Neural cell (in vitro differentiated cells): ENCODE measurements at regions not wholly inside any gene's neighbourhood (a gene's known extent, or its start where the extent isn't known, plus 50 kb on each side); places are given as distances from the start of the nearest gene placed in this dataset.

Experiments
- H2AFZ ChIP-seq: fragments of 200-600, 300-800 bp; sonication (generic), shearing (Covaris generic); 2 replicates; pipeline ENCODE4 v1.6.0; 2014; ENCODE audit warnings: low read depth, mild to moderate bottlenecking, antibody characterized with exemption, low read length, moderate library complexity
- H3F3A ChIP-seq: fragments of 200-600 bp; shearing (Covaris generic); 2 replicates; pipeline ENCODE4 v1.6.1; 2016; ENCODE audit warnings: mild to moderate bottlenecking, moderate library complexity, mixed read lengths, antibody characterized with exemption, low read length; ENCODE audit not compliant: insufficient read depth, poor library complexity, severe bottlenecking
- H3K27ac ChIP-seq: fragments of 200-600, 300-800 bp; sonication (generic), shearing (Covaris generic); 2 replicates; pipeline ENCODE4 v1.5.1; 2014; ENCODE audit warnings: mild to moderate bottlenecking, low read length, moderate library complexity
- H3K27me3 ChIP-seq: fragments of 300-800, 200-600 bp; sonication (generic), shearing (Covaris generic); 2 replicates; pipeline ENCODE4 v1.6.0; 2014; ENCODE audit warnings: mild to moderate bottlenecking, low read depth, low read length, moderate library complexity; ENCODE audit not compliant: insufficient read depth
- H3K36me3 ChIP-seq: fragments of 300-800, 200-600 bp; sonication (generic), shearing (Covaris generic); 2 replicates; pipeline ENCODE4 v1.5.1; 2014; ENCODE audit warnings: mild to moderate bottlenecking, antibody characterized with exemption, low read length, moderate library complexity; ENCODE audit not compliant: insufficient read depth
- H3K4me2 ChIP-seq: fragments of 300-800, 200-600 bp; sonication (generic), shearing (Covaris generic); 2 replicates; pipeline ENCODE4 v1.6.0; 2014; ENCODE audit warnings: mild to moderate bottlenecking, low read length
- H3K4me3 ChIP-seq: fragments of 300-800, 200-600 bp; sonication (generic), shearing (Covaris generic); 2 replicates; pipeline ENCODE4 v1.5.1; 2014; ENCODE audit warnings: mild to moderate bottlenecking, low read length, moderate library complexity
- H3K79me2 ChIP-seq: fragments of 200-600 bp; shearing (Covaris generic); replicated peaks from 2 replicates; pipeline ENCODE4 v1.6.0; 2014; ENCODE audit warnings: mild to moderate bottlenecking, low read length, moderate library complexity; ENCODE audit not compliant: insufficient read depth
- H3K9ac ChIP-seq: fragments of 300-800, 200-600 bp; sonication (generic), shearing (Covaris generic); 2 replicates; pipeline ENCODE4 v1.6.1; 2016; ENCODE audit warnings: mild to moderate bottlenecking, low read length, mixed read lengths
- H3K9me2 ChIP-seq: fragments of 200-600 bp; shearing (Covaris generic); 2 replicates; pipeline ENCODE4 v1.6.1; 2016; ENCODE audit warnings: mild to moderate bottlenecking, low read length, mixed read lengths; ENCODE audit not compliant: insufficient read depth
- H3K9me3 ChIP-seq: fragments of 200-600, 300-800 bp; sonication (generic), shearing (Covaris generic); 2 replicates; pipeline ENCODE4 v1.6.1; 2016; ENCODE audit warnings: mild to moderate bottlenecking, mixed run types, low read length, moderate library complexity, mixed read lengths
- H4K20me1 ChIP-seq: fragments of 200-600 bp; shearing (Covaris generic); 2 replicates; pipeline ENCODE4 v1.6.1; 2016; ENCODE audit warnings: mild to moderate bottlenecking, mixed run types; ENCODE audit not compliant: insufficient read depth
- EP300 ChIP-seq: fragments of 450-650 bp; conservative IDR thresholded peaks from 2 replicates; pipeline ENCODE4 v1.6.1; 2014; ENCODE audit warnings: antibody characterized with exemption, mild to moderate bottlenecking, moderate library complexity; ENCODE audit not compliant: poor library complexity, severe bottlenecking
- EZH2 ChIP-seq: fragments of 200-600, 300-800 bp; shearing (Covaris generic), sonication (generic); IDR thresholded peaks from 2 replicates; pipeline ENCODE4 v1.6.1; 2014; ENCODE audit warnings: antibody characterized with exemption, low read length, borderline replicate concordance, mild to moderate bottlenecking; ENCODE audit not compliant: insufficient read depth, poor library complexity, severe bottlenecking
- MXI1 ChIP-seq: fragments of 450-650 bp; conservative IDR thresholded peaks from 2 replicates; pipeline ENCODE4 v1.6.1; 2014; ENCODE audit warnings: antibody characterized with exemption, mild to moderate bottlenecking; ENCODE audit not compliant: poor library complexity, severe bottlenecking
- POLR2AphosphoS5 ChIP-seq: IDR thresholded peaks from 2 replicates; pipeline ENCODE4 v1.6.1; 2012
- RAD21 ChIP-seq: fragments of 450-650 bp; conservative IDR thresholded peaks from 2 replicates; pipeline ENCODE4 v1.6.1; 2014; ENCODE audit warnings: antibody characterized with exemption, mild to moderate bottlenecking, moderate library complexity
- SMC3 ChIP-seq: fragments of 450-650 bp; conservative IDR thresholded peaks from 2 replicates; pipeline ENCODE4 v1.6.1; 2014; ENCODE audit warnings: antibody characterized with exemption, mild to moderate bottlenecking, moderate library complexity; ENCODE audit not compliant: poor library complexity
- TAF1 ChIP-seq: IDR thresholded peaks from 2 replicates; pipeline ENCODE4 v1.6.1; 2012; ENCODE audit warnings: low read depth
- TF ChIP-seq, protein P1 (sequence below): fragments of 450-650 bp; IDR thresholded peaks from 2 replicates; pipeline ENCODE4 v1.5.1; 2014; ENCODE audit warnings: antibody characterized with exemption, mild to moderate bottlenecking, moderate library complexity; ENCODE audit not compliant: poor library complexity, severe bottlenecking
- TF ChIP-seq, protein P2 (sequence below): IDR thresholded peaks from 2 replicates; pipeline ENCODE4 v1.6.1; 2012; ENCODE audit warnings: borderline replicate concordance

DNA sequence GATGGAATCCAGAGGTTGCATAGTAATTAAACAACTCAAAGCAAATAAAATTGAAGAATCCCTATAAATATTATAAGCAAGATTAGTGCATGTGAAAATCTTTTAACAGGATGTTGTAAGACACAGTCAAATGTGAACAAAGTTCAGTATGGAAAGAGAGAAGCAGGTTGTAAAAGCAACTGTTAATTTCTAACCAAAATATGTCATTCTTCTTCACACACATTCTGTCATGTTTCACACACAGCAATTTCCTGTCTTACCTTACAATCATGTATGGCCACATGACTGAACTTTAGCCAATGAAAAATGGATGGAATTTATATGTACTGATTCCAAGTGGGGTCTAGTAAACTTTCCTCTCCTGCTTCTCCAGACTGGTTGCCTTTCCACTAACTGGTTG, 527.7 kb upstream of the TMPRSS15 start:
- TF ChIP-seq TAF1 (no peak), MXI1 (no peak), RAD21 (no peak), EZH2 (no peak), SMC3 (no peak), EP300 (no peak), POLR2AphosphoS5 (no peak)
- TF ChIP-seq, protein P1, sequence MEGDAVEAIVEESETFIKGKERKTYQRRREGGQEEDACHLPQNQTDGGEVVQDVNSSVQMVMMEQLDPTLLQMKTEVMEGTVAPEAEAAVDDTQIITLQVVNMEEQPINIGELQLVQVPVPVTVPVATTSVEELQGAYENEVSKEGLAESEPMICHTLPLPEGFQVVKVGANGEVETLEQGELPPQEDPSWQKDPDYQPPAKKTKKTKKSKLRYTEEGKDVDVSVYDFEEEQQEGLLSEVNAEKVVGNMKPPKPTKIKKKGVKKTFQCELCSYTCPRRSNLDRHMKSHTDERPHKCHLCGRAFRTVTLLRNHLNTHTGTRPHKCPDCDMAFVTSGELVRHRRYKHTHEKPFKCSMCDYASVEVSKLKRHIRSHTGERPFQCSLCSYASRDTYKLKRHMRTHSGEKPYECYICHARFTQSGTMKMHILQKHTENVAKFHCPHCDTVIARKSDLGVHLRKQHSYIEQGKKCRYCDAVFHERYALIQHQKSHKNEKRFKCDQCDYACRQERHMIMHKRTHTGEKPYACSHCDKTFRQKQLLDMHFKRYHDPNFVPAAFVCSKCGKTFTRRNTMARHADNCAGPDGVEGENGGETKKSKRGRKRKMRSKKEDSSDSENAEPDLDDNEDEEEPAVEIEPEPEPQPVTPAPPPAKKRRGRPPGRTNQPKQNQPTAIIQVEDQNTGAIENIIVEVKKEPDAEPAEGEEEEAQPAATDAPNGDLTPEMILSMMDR = no peak
- TF ChIP-seq, protein P2, sequence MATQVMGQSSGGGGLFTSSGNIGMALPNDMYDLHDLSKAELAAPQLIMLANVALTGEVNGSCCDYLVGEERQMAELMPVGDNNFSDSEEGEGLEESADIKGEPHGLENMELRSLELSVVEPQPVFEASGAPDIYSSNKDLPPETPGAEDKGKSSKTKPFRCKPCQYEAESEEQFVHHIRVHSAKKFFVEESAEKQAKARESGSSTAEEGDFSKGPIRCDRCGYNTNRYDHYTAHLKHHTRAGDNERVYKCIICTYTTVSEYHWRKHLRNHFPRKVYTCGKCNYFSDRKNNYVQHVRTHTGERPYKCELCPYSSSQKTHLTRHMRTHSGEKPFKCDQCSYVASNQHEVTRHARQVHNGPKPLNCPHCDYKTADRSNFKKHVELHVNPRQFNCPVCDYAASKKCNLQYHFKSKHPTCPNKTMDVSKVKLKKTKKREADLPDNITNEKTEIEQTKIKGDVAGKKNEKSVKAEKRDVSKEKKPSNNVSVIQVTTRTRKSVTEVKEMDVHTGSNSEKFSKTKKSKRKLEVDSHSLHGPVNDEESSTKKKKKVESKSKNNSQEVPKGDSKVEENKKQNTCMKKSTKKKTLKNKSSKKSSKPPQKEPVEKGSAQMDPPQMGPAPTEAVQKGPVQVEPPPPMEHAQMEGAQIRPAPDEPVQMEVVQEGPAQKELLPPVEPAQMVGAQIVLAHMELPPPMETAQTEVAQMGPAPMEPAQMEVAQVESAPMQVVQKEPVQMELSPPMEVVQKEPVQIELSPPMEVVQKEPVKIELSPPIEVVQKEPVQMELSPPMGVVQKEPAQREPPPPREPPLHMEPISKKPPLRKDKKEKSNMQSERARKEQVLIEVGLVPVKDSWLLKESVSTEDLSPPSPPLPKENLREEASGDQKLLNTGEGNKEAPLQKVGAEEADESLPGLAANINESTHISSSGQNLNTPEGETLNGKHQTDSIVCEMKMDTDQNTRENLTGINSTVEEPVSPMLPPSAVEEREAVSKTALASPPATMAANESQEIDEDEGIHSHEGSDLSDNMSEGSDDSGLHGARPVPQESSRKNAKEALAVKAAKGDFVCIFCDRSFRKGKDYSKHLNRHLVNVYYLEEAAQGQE = no peak
- H3K79me2 ChIP-seq = no peaks in the 10 kb centered on the region
- no peaks in the 10 kb centered on the region for H3K9me3 ChIP-seq
- no peaks in the 10 kb centered on the region for H3F3A ChIP-seq
- H3K9ac ChIP-seq = no peak overlapping the region
- H3K4me2 ChIP-seq = no peak overlapping the region
- no peaks in the 10 kb centered on the region for H3K9me2 ChIP-seq
- no peaks in the 10 kb centered on the region for H3K36me3 ChIP-seq
- H3K27ac ChIP-seq = no peak overlapping the region
- no peak overlapping the region for H2AFZ ChIP-seq
- H3K4me3 ChIP-seq = no peak overlapping the region
- H3K27me3 ChIP-seq = no peaks in the 10 kb centered on the region
- H4K20me1 ChIP-seq = no peaks in the 10 kb centered on the region

GRCh38 chr21:18937337-18937736, 533.8 kb upstream of the TMPRSS15 start:
- Histone ChIP-seq H3K9me2 (no peaks in the 10 kb centered on the region), H3K9me3 (no peaks in the 10 kb centered on the region), H3F3A (no peaks in the 10 kb centered on the region), H3K27ac (no peak overlapping the region), H2AFZ (no peak overlapping the region), H3K4me3 (no peak overlapping the region), H3K27me3 (no peaks in the 10 kb centered on the region), H3K9ac (no peak overlapping the region), H3K4me2 (no peak overlapping the region), H4K20me1 (no peaks in the 10 kb centered on the region), H3K79me2 (no peaks in the 10 kb centered on the region), H3K36me3 (no peaks in the 10 kb centered on the region)
- no peak for TF ChIP-seq EP300
- no peak for TF ChIP-seq EZH2
- TF ChIP-seq POLR2AphosphoS5 = no peak
- TF ChIP-seq, protein P2 = no peak
- no peak for TF ChIP-seq SMC3
- TF ChIP-seq TAF1 = no peak
- TF ChIP-seq MXI1 = no peak
- TF ChIP-seq RAD21 = no peak
